DOHH2 (cell line): ENCODE measurements at regions not wholly inside any gene's neighbourhood (a gene's known extent, or its start where the extent isn't known, plus 50 kb on each side); places are given as distances from the start of the nearest gene placed in this dataset.

Experiments used
- H3F3A ChIP-seq: fragments of 200-600 bp; sonication (generic), shearing (Covaris generic); 2 replicates; pipeline ENCODE4 v1.6.0; 2016; ENCODE audit warnings: antibody characterized with exemption, mild to moderate bottlenecking; ENCODE audit not compliant: control insufficient read depth, insufficient read depth
- H3K27ac ChIP-seq: fragments of 200-600 bp; sonication (generic); 2 replicates; pipeline ENCODE4 v1.5.1; 2014; ENCODE audit warnings: low read depth, mild to moderate bottlenecking, low read length, moderate library complexity
- H3K27me3 ChIP-seq: fragments of 200-600 bp; sonication (generic); 2 replicates; pipeline ENCODE4 v1.6.1; 2014; ENCODE audit warnings: mild to moderate bottlenecking, low read length, mixed read lengths; ENCODE audit not compliant: control insufficient read depth
- H3K36me3 ChIP-seq: fragments of 200-600 bp; sonication (generic); 2 replicates; pipeline ENCODE4 v1.6.1; 2014; ENCODE audit warnings: mild to moderate bottlenecking, low read length, moderate library complexity, mixed read lengths; ENCODE audit not compliant: control insufficient read depth
- H3K4me1 ChIP-seq: fragments of 200-600 bp; sonication (generic); 2 replicates; pipeline ENCODE4 v1.6.1; 2014; ENCODE audit warnings: mild to moderate bottlenecking, low read length, mixed read lengths; ENCODE audit not compliant: control insufficient read depth
- H3K4me2 ChIP-seq: fragments of 200-600 bp; sonication (generic); 2 replicates; pipeline ENCODE4 v1.6.0; 2014; ENCODE audit warnings: mild to moderate bottlenecking, low read length, moderate library complexity
- H3K4me3 ChIP-seq: fragments of 200-600 bp; sonication (generic); 2 replicates; pipeline ENCODE4 v1.5.1; 2014; ENCODE audit warnings: mild to moderate bottlenecking, low read length, mixed read lengths
- H3K79me2 ChIP-seq: fragments of 200-600 bp; sonication (generic); 2 replicates; pipeline ENCODE4 v1.6.1; 2014; ENCODE audit warnings: mild to moderate bottlenecking, low read length, mixed read lengths; ENCODE audit not compliant: control insufficient read depth
- H3K9me2 ChIP-seq: fragments of 200-600 bp; sonication (generic); replicated peaks from 2 replicates; pipeline ENCODE4 v1.6.1; 2014; ENCODE audit warnings: mild to moderate bottlenecking, low read length, mixed read lengths; ENCODE audit not compliant: control insufficient read depth
- H3K9me3 ChIP-seq: fragments of 200-600 bp; sonication (generic); 2 replicates; pipeline ENCODE4 v1.6.1; 2014; ENCODE audit warnings: antibody characterized with exemption, low read length, mixed read lengths; ENCODE audit not compliant: control insufficient read depth, insufficient read depth
- H4K20me1 ChIP-seq: fragments of 200-600 bp; sonication (generic); 2 replicates; pipeline ENCODE4 v1.6.0; 2014; ENCODE audit warnings: low read depth, mild to moderate bottlenecking, antibody characterized with exemption, low read length, moderate library complexity; ENCODE audit not compliant: control insufficient read depth, insufficient read depth
- CTCF ChIP-seq: fragments of 200-600 bp; sonication (generic); IDR thresholded peaks from one replicate; pipeline ENCODE4 v1.5.1; 2014; ENCODE audit warnings: antibody characterized with exemption, mild to moderate bottlenecking, low read depth, low read length; ENCODE audit not compliant: poor library complexity, severe bottlenecking
- EZH2phosphoT487 ChIP-seq: fragments of 200-600 bp; sonication (generic); IDR thresholded peaks from 2 replicates; pipeline ENCODE4 v1.6.1; 2017; ENCODE audit warnings: borderline replicate concordance, mild to moderate bottlenecking, antibody characterized with exemption, low read length, moderate library complexity, mixed read lengths

GRCh38 chr18:54528942-54529376, 62.1 kb upstream of the DYNAP start:
- Histone ChIP-seq H3K4me3 (no peak overlapping the region), H4K20me1 (no peaks in the 10 kb centered on the region), H3K27me3 (no peaks in the 10 kb centered on the region), H3K9me2 (no peaks in the 10 kb centered on the region), H3K27ac (no peak overlapping the region), H3K4me1 (no peaks in the 10 kb centered on the region), H3K9me3 (no peaks in the 10 kb centered on the region), H3K36me3 (no peaks in the 10 kb centered on the region), H3F3A (no peaks in the 10 kb centered on the region), H3K79me2 (no peaks in the 10 kb centered on the region), H3K4me2 (no peak overlapping the region)
- TF ChIP-seq EZH2phosphoT487 (no peak), CTCF (no peak)

- TF ChIP-seq CTCF (no peak), EZH2phosphoT487 (no peak)
- Histone ChIP-seq H3F3A (no peaks in the 10 kb centered on the region), H3K79me2 (no peaks in the 10 kb centered on the region), H3K4me1 (no peaks in the 10 kb centered on the region), H3K36me3 (no peaks in the 10 kb centered on the region), H3K4me2 (no peak overlapping the region), H3K4me3 (no peak overlapping the region), H3K9me3 (no peaks in the 10 kb centered on the region), H3K9me2 (no peaks in the 10 kb centered on the region), H3K27me3 (no peaks in the 10 kb centered on the region), H3K27ac (no peak overlapping the region), H4K20me1 (no peaks in the 10 kb centered on the region)
These were observed 61.6 kb upstream of the DYNAP start for GRCh38 chr18:54529444-54529843.

- Histone ChIP-seq H3K27me3 (no peaks in the 10 kb centered on the region), H3K4me2 (no peak overlapping the region), H3K9me2 (no peaks in the 10 kb centered on the region), H3K79me2 (no peaks in the 10 kb centered on the region), H3K36me3 (no peaks in the 10 kb centered on the region), H4K20me1 (no peaks in the 10 kb centered on the region), H3K27ac (no peak overlapping the region), H3F3A (no peaks in the 10 kb centered on the region), H3K9me3 (peaks cover 5% of the 10 kb centered on the region; the same call in 1 of the 2 replicates), H3K4me3 (no peak overlapping the region), H3K4me1 (no peaks in the 10 kb centered on the region)
- TF ChIP-seq CTCF = no peak
- no peak for TF ChIP-seq EZH2phosphoT487
These were observed 60.8 kb upstream of the DYNAP start for GRCh38 chr18:54530285-54530684.
